Prostate gland (tissue), 2 donors: ENCODE measurements at regions not wholly inside any gene's neighbourhood (a gene's known extent, or its start where the extent isn't known, plus 50 kb on each side); places are given as distances from the start of the nearest gene placed in this dataset.

ENCODE experiments used
- DNase-seq: peaks from one replicate; pipeline ENCODE4 v3.0.0-alpha.2; 2019; ENCODE audit warnings: low spot score
- H3K27ac ChIP-seq, 2 donors: fragments of 200-600 bp; sonication (generic); 2 replicates each; pipeline ENCODE4 v1.5.1; 2017 to 2019
- H3K27me3 ChIP-seq: fragments of 200-600 bp; sonication (generic); replicated peaks from 2 replicates; pipeline ENCODE4 v1.5.1; 2019; ENCODE audit not compliant: insufficient read depth
- H3K36me3 ChIP-seq, 2 donors: fragments of 200-600 bp; sonication (generic); 1 replicate in 1 of 2; 2 replicates in 1 of 2; pipeline versions ENCODE4 v1.5.1 to v1.8.1; 2017 to 2019
- H3K4me1 ChIP-seq: fragments of 200-600 bp; sonication (generic); replicated peaks from 2 replicates; pipeline ENCODE4 v1.5.1; 2019
- H3K4me3 ChIP-seq, 2 donors: fragments of 200-600 bp; sonication (generic); 2 replicates each; pipeline ENCODE4 v1.5.1; 2017 to 2019
- H3K9me3 ChIP-seq: fragments of 200-600 bp; sonication (generic); 2 replicates; pipeline ENCODE4 v1.5.1; 2017
- CTCF ChIP-seq, 4 experiments: fragments of 200-600 bp in 2 of 4; fragments of 450-650 bp in 2 of 4; sonication (generic) in 2 of 4; IDR thresholded peaks; 1 replicate in 3 of 4; 2 replicates in 1 of 4; pipeline ENCODE4 v1.5.1; 2016 to 2019; ENCODE audit warnings: antibody characterized with exemption in 4 of 4, mild to moderate bottlenecking in 2 of 4, moderate library complexity in 2 of 4
- POLR2A ChIP-seq: fragments of 450-650 bp; IDR thresholded peaks from one replicate; pipeline ENCODE4 v1.6.1; 2016; ENCODE audit warnings: antibody characterized with exemption, mild to moderate bottlenecking
- POLR2AphosphoS5 ChIP-seq: sonication (generic); formaldehyde crosslinking; IDR thresholded peaks from one replicate; pipeline ENCODE4 v1.6.1; 2017; ENCODE audit warnings: antibody characterized with exemption
- WGBS: methylation state at CpG from one replicate; pipeline ENCODE4 v1.1.5; 2018; 5-methylcytosine and 5-hydroxymethylcytosine counted together
- intact Hi-C: fragments of 100-400 bp; cut with DNase I; formaldehyde crosslinking; loops from one replicate; pipeline ENCODE4 v1.14.2; 2022

GRCh38 chr10:33552290-33552689 is 217.8 kb upstream of the NRP1 start:
- no peak for TF ChIP-seq POLR2AphosphoS5
- no peak for TF ChIP-seq POLR2A
- Histone ChIP-seq H3K27me3 (no peaks in the 10 kb centered on the region), H3K4me3 (no peak overlapping the region), H3K4me1 (no peaks in the 10 kb centered on the region), H3K36me3 (no peaks in the 10 kb centered on the region), H3K27ac (no peak overlapping the region), H3K9me3 (no peaks in the 10 kb centered on the region)
- intact Hi-C loops: no loop called here
- WGBS: 90% methylated on average over 4 of the region's 4 CpGs
- DNase-seq: no peak

GRCh38 chr10:33550811-33551210 is 216.3 kb upstream of the NRP1 start:
- H3K4me3 ChIP-seq: no peak overlapping the region
- no peaks in the 10 kb centered on the region for H3K4me1 ChIP-seq
- TF ChIP-seq CTCF (IDR thresholded peaks at IDR 0.05) (no peak), POLR2A (no peak), POLR2AphosphoS5 (no peak)
- intact Hi-C loops: no loop called here
- H3K27ac ChIP-seq: no peak overlapping the region
- no peaks in the 10 kb centered on the region for H3K36me3 ChIP-seq
- no peaks in the 10 kb centered on the region for H3K27me3 ChIP-seq
- DNase-seq: no peak
- no peaks in the 10 kb centered on the region for H3K9me3 ChIP-seq
- WGBS: 97% methylated on average over 1 of the region's 1 CpG

- TF ChIP-seq POLR2AphosphoS5 (no peak), CTCF (IDR thresholded peaks at IDR 0.05) (no peak), POLR2A (no peak)
- H3K4me1 ChIP-seq: no peaks in the 10 kb centered on the region
- DNase-seq: no peak
Measured at GRCh38 chr10:33547976-33548375, 213.5 kb upstream of the NRP1 start.

GRCh38 chr10:33546031-33546430 is 211.6 kb upstream of the NRP1 start:
- intact Hi-C loops: no loop called here
- Histone ChIP-seq H3K4me1 (no peaks in the 10 kb centered on the region), H3K4me3 (no peak overlapping the region), H3K27ac (no peak overlapping the region), H3K36me3 (no peaks in the 10 kb centered on the region), H3K27me3 (no peaks in the 10 kb centered on the region), H3K9me3 (no peaks in the 10 kb centered on the region)
- 92% methylated on average over 1 of the region's 1 CpG for WGBS
- no peak for DNase-seq
- TF ChIP-seq POLR2A (no peak), CTCF (IDR thresholded peaks at IDR 0.05) (no peak), POLR2AphosphoS5 (no peak)

More at GRCh38 chr10:33547976-33548375, 213.5 kb upstream of the NRP1 start:
- 100% methylated on average over 2 of the region's 2 CpGs for WGBS
- H3K27ac ChIP-seq: no peak overlapping the region
- H3K36me3 ChIP-seq: no peaks in the 10 kb centered on the region
- intact Hi-C loops: no loop called here
- no peaks in the 10 kb centered on the region for H3K27me3 ChIP-seq
- H3K4me3 ChIP-seq: no peak overlapping the region
- no peaks in the 10 kb centered on the region for H3K9me3 ChIP-seq

GRCh38 chr10:33542752-33543505 is 208.5 kb upstream of the NRP1 start:
- Histone ChIP-seq H3K27ac (no peak overlapping the region), H3K4me1 (no peaks in the 10 kb centered on the region), H3K9me3 (no peaks in the 10 kb centered on the region), H3K36me3 (no peaks in the 10 kb centered on the region), H3K4me3 (no peak overlapping the region), H3K27me3 (no peaks in the 10 kb centered on the region)
- intact Hi-C loops: no loop called here
- TF ChIP-seq POLR2AphosphoS5: no peak
- no peak for TF ChIP-seq CTCF (IDR thresholded peaks at IDR 0.05)
- TF ChIP-seq POLR2A: no peak
- no peak for DNase-seq
- WGBS: 95% methylated on average over 2 of the region's 2 CpGs
